Activated CD8-positive, alpha-beta memory T cell treated with anti-CD3 and anti-CD28 coated beads for 24 hours (primary cell): ENCODE measurements at regions not wholly inside any gene's neighbourhood (a gene's known extent, or its start where the extent isn't known, plus 50 kb on each side); places are given as distances from the start of the nearest gene placed in this dataset.
"Not testable (repeated sequence)": the region's sequence is repeated elsewhere in the genome, so short reads cannot be mapped to it uniquely, and the experiment has no call there.

Experiments used
- DNase-seq: peaks from one replicate; pipeline ENCODE4 v3.0.0-alpha.2; 2020

DNA sequence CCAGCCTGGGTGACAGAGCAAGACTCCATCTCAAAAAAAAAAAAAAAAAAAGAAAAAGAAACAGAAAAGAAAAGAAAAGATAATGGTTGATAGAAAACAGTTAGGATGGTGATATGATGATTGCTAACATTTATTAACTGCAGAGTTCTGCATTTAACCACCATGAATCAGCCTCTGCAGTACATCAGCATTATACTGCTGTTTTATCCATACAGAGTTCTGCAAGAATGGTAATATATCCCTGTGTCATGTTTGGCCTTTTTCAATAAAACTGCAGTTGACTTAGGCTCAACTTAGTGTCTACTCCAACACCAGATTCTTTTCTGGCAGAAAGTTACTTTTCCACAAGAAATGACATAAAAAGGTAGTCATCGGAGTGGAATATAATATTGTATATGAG is 62.6 kb downstream of the DUSP6 start:
- no peak for DNase-seq

DNA sequence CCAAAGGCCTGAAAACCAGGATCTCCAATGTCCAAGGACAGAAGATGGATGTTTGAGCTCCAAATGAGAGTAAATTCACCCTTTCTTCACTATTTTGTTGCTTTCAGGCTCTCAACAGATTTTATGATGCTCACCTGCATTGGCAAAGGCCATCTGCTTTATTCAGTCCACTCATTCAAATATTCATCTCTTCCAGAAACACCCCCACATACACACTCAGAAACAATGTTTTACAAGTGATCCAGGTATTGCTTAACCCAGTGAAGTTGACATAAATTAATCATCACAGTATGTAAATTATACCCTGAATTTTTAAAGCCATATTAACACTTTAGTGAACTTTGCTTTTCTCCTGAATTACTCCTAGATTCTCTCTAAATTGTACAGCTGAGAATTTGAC is 63.3 kb downstream of the DUSP6 start:
- no peak for DNase-seq

DNA sequence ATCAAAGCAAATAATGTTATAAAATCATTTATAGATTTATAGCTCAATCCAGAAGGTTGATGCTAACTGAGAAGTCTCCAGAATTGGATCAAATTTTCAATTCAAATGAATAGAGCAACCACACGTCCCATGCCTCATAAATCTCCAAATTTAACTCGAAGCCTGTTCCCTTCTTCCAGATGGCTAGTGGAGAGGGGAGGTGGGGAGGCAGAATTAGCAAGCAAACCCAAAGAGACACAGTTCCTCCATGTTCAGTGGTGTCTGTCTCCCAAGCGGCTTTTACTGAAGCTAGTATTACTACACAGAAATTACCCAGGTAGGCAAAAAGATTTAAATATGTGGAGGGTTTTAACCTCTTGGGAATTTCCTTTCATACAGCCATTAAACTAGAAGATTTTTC is 65.8 kb downstream of the DUSP6 start:
- DNase-seq: no peak

DNA sequence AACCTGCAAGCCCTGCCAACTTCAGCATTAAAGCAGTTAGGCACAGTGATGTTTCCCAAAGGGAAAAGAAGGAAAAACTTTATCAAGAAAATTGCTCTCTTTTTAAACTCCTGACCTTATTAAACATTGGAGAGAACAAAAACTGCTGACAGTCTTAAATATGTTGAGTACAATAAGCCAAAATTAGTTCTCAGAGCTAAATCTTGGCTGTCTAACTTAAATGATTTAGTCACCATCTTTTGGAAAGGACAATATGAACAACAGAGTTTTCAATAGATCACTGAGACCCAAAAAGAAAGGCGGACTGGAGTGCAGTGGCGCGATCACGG is 70.8 kb downstream of the DUSP6 start:
- DNase-seq: no peak

DNA sequence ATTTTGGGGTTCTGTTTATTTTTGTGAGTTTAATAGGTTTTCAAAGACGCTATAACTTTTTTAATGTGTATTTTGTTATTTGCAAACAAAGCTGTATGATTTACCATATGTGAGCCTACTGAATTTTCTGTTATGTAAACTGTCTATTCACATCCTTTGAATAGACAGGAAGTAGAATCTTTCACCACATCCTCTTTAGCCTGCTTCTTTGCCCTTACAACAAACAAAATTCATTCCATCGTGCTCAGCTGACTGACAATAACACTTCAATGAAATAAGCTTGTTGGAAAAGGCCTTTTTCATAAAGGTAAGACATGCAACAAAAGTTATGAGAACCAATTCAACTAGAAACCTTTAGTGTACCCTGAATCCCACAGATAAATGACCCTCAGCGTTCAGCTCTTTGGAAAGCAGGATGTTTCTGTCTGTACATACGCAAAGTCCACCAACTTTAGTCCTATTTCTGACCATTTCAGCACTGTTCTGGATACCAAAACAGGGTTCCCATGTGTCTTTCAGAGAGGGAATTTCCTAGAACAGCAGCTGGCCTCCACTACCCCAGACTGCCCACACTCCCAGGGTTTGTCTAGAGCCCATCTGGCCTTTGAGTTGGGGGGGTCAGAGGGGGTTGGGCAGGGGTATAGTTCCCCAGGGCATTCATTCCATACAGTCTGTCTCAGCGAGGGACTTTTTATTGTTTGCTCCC is 71.3 kb downstream of the DUSP6 start:
- no peak for DNase-seq

DNA sequence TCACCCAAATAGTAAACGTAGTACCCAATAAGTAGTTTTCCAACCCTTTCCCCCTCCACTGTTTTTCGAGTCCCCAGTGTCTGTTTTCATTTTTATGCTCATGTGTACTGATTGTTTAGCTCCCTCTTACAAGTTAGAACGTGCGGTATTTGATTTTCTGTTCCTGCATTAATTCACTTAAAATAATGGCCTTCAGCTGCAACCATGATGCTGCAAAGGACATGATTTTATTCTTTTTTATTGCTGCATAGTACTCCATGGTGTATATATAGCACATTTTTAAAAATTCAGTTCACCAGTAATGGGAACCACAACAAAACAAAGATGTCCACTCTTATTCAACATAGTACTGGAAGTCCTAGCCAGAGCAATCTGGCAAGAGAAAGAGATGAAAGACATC is 72.8 kb downstream of the DUSP6 start:
- DNase-seq: no peak

DNA sequence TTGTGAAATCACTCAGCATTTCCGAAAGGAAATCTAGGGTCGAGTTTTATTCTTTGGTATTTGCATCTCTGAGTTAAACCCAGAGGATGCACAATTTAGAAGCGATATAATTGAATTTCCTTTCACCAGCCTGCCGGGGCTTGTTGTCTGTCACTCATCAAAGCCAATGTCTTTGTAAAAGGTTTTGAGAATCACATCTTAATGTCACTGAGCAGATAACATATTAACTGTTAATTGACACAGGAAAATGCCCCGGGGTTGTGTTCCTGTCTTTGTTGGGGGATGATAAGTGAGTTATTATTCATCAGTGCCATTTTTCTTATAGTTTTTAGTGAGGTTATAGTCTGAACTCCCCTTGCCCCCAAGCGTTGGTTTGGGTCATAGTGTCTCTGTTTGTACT is 73.4 kb downstream of the DUSP6 start:
- DNase-seq: no peak

DNA sequence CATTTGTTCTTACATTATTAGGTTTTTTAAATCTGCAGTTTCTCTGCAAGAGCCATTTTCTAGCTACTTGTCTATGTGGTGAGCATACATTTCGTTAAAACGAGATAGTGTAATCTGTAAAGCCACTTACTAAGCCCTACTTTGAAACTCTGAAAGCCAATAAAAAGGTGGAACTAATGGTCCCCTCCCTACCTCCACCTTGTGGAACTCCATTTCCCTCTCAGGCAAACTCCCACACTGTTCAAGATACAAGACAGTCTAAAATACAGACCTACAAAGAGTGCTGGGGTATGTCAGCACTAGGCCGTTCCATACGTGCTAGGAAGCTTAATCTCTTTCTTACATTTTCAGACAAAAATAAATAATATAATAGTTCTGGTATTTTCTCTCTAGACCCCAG is 74.1 kb downstream of the DUSP6 start:
- DNase-seq: no peak

DNA sequence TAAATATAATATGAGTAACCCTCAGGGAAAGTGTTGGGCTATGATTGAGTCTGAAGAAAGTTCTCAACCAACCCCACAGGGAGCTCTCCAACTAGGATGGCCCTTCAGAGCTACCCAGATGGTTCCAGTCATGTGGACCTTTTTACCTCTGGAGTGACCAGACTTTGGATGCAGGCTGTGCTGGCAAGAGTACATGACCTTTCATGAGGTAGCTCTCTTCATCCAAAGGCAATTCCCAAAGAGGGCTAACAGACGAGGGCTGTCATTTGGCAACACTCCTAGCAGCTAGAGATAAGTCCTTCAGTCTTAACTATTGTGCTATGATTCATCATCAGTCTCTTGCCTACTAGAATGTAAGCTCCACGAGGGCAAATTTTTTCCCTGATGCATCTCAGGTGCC is 75.4 kb downstream of the DUSP6 start:
- DNase-seq: no peak

DNA sequence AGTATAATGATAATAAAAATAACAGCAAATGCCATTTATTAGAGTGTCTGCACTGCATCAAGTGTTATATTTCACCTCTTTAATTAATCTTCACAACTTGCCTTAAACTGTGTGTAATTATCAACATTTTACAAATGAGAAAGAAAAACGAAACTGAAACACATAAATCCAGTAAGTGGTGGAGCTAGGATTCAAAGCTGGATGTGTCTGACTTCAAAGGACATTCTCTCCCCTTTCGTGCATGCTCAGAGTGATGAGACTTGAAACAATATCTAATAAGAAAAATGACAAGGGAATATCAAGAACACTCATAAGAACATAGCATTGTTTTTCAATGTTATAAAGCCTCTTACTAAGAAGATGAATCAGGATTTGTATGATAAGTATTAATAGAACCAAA is 78.8 kb downstream of the DUSP6 start:
- DNase-seq: no peak

DNA sequence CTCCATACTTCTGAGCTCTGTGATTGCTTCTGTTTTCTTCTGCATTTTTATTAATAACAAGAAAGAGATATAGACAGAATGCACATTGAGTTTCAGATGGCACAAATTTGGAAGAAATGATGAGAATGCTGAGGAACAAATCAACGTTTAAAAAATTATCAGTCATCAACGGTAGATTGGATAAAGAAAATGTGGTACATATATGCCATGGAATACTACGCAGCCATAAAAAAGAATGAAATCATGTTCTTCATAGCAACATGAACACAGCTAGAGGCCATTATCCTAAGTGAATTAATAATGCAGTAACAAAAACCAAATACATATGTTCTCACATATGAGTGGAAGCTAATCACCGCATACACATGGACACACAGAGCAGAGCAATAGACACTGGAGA is 81.8 kb downstream of the DUSP6 start:
- DNase-seq: no peak

DNA sequence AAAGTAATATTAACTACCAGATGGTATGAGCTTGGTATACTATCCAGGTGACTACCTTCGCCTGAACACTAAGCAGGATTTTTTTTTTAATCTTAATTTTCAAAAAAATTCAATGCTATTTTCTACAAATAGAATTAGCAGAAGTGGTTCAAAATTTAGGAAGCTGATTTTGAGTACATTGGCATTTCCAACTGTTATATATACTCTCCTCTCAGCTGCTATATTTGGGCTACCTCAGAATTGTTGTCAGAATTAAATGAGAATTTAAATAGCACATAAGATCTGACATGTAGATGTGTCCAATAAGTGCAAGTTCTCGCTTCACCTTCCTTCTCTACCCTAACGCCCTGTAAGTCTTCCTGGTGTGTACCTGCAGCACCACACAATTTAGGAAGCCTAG is 83.1 kb downstream of the DUSP6 start:
- no peak for DNase-seq

DNA sequence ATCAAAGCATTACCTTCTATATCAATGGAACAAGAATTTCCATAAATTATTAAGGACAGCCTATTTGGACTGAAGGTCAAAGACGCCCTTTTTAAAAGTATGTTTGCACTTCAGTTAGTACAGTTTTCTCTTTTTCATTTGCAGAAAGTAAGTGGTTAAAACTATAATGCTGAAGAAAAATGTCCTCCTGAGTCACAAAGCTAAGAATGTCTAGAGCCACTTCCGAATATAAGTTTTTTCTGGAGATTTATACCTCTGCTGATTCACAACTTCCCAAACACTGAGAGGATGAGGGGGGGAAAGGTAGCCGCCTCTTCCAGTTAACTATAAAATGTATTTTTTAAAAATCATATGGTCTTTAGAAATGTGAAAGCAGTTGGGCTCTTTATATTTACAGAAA is 84.9 kb downstream of the DUSP6 start:
- no peak for DNase-seq

DNA sequence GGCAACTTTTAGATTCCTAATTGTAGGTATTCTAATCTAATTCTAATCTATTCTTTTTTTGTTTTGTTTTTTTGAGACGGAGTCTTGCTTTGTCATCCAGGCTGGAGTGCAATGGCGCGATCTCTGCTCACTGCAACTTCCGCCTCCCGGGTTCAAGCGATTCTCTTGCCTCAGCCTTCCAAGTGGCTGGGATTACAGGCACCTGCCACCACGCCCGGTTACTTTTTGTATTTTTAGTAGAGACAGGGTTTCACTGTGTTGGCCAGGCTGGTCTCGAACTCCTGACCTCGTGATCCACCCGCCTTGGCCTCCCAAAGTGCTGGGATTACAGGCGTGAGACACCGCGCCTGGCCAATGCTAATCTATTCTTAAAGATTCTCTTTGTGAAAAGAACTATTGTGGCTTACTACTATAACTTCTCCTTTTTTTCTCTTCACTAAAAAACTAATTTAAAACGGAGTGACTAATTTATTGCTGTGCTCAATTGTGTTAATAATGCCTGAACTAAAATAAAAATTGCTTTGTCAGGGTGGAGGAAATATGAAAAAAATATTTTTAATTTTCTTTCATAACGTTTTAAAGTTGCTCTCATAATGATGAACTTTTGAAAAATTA is 85.6 kb downstream of the DUSP6 start:
- not testable (repeated sequence) for DNase-seq

DNA sequence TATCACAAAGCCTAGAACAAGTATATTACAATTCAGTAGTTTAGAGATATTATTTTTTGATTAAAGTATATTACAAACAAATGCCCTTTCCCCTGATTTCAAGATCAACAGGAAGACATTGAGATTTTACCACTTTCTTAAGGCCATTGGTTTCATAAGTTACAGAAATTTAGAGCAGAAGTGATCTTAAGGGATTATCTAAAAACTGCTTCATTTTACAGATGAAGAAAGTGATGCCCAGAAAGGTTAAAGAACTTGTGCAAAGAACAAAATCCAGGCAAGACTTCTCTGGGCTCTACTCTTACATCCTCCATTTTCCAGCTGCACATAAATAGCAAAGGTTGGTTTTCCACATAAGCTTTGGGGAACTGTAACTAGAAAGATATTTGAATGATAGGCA is 87.5 kb downstream of the DUSP6 start:
- no peak for DNase-seq

DNA sequence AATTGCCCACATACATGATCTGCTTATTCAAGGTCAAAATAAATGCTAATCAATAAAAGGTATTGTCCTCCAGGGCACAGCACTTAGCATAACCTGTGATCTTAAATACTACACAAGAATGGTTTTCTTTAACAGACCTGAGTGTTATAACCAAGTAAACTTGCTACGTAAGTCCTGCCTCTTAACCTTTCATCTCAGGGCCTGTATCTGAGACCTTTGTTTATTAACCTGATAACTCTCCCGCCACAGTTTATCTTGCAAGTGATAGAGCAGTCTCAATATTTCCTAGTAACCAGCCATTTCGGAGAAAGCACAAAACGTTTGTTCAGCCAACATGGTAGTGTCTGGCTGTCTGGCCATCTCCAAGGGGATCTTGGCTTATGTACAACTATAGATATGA is 88.4 kb downstream of the DUSP6 start:
- no peak for DNase-seq

DNA sequence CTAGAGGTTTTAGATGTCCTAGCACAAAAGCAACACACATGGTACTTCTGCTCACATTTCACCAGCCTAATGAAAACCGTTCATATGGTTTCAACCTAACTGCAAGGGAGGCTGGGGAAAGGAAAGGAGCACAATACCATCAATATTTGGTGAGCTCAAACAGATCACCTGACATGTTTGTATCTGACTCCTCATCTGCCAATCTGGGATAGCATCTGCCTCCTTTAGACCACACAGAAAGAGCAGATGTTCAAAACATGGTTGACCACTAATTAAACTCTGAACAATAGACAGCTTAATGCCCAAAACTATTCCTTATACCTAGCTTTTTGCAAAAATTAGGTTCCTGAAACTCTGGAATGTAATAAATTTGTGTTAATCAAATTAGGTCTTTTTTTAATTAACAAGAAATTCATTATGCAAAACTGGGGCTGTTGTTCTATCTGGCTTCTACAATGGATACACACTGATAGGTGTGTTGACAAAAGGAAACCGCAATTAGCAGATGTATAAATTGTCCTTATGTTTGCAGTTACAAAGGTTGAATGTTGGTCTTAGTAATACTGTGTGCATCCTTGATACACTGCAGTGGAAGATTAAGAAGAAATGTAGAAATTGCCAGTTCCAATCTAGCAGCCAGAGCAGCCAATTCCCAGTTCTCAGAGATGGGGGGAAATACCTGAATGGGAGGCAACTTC is 89.3 kb downstream of the DUSP6 start:
- no peak for DNase-seq

DNA sequence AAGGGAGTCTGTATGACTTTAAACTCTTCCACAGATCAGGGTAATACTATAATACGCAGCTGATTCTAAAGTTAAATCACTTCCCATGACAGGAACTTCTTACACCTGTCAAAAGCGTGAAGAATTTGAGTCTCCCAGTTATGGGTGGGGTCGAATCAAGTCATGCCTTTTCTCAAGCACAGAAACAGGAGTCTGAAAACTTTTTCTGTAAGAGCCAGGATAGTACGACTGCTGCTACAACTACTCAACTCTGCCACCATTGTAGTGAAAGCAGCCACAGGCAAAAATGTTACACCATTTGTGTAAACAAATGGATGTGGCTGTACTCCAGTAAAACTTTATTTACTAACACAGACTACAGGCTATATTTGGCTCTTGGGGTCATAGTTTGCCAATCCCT is 90.3 kb downstream of the DUSP6 start:
- DNase-seq: no peak

DNA sequence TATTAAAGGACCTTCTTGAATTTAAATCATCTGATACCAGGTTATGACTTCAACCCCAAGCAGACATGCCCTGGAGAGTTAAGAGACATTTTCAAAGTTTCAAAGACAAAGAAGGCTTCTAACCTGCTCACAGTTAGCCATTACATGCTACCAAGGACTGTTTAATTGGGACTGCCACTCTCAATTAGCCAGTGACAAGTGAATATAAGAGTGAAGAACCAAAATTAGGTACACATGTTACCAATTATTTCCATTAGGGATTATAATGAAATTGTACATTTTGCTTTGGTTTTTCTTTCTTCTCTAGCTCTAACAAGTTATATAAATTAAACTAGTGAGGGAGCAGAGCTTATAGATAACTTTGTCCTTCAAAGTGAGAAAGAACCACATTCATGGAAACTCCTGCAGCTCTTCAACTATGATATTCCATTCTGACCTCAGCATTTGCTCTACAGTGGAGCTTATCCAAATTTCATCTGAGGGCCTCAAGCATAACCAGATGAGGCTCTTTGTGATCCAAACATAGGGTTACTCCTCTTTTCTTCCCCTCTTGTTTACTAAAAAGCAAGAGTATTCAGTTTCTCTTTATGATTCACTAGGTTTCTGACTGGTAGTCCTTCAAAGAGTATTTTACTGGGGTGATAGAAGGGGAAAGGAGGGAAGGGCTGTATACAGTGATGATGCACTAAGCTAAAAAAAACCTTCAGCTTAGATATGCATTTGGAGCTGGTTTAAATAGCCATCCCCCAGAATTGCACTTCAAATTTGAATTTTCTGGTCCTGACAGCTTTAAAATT is 91.3 kb downstream of the DUSP6 start:
- DNase-seq: no peak

DNA sequence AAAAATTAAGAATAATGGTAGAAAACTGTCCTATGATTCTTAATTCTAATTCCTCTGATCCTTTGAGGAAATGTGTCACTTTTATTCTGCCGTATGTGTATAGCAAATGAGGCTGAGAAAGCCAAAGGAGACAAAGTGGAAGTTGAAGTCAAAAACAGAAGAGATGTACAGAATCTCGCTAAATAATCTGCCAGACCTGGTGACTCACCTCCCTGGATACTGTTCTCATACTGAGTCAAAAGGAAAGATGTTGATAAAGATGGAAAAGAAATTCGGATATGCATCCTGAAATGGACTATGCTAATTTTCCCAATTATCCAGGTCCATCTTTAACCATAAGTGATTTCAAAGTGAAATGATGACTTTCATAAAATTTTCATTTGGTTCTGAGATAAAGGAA is 92.5 kb downstream of the DUSP6 start:
- no peak for DNase-seq

DNA sequence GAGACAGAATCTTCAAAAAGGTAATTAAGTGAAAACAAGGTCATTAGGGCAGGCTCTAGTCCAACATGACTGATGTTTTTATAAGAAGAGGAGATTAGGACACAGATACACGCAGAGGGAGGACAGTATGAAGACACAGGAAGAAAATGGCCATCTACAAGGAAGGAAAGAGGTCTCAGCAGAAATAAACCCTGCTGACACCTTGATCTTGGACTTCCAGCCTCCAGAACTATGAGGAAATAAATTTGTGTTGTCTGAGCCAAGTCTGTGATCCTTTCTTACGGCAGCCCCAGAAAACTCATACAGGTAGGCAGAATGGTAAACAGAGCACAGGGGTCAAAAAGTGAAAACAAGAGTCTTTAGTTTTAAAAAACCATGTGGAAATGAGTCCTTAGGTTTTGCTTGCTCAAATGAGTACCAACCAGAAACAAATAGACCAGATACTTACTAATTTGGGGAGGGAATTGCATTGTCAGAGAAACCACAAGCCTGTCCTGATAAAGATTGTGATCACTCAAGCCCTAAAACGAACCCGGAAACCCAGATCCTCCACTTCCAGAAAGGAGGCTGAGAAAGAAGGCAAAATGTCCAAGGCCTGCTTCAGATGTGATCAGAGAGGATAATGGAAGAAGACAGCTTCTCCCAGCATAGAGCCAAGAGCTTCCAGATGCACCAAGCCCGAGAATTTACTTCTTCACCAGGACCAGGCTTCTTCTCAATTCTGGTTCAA is 93.9 kb downstream of the DUSP6 start:
- no peak for DNase-seq

DNA sequence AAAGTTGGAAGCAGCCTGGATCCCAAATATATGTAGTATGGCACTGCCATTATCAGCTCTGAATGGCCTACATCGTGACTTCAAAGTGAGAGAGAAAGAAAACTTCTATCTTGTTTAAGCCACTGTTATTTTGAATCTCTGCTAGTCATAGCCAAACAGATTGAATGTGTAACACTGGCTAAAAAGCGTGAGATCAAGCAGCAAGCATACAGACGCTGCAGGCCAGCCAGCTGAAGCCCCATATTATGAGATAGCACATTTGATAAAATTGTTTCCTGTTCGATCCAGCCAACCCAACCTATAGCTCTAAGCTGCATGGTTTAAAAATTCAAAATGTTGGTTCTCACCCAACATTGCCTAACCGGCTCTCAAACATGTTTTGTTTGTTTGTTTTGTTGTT is 95.0 kb downstream of the DUSP6 start:
- DNase-seq: no peak

DNA sequence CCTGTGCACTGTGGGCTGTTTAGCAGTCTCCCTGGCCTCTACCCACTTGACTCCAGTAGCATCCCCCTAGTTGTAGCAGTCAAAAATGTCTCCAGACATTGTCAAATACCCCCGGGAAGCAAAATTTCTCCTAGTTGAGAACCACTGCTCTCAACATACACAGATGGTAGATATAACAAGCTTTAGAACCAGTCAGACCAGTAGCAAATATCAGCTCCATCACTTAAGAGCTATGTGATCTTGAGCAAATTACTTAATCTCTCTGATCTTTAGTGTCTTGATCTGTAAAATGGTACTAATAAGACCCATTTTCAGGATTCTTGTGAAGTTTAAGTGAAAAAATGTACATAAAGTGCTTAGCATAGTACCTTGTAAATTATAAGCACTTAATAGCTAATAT is 96.2 kb downstream of the DUSP6 start:
- DNase-seq: no peak
